Activated CD8-positive, alpha-beta memory T cell treated with anti-CD3 and anti-CD28 coated beads, Interleukin-2, amount 10 ng/mL, durations not matched to agents 7 days and 5 days (primary cell): ENCODE measurements at regions not wholly inside any gene's neighbourhood (a gene's known extent, or its start where the extent isn't known, plus 50 kb on each side); places are given as distances from the start of the nearest gene placed in this dataset.

Experiments used
- ATAC-seq: fragments of 150-1000 bp; cut with Tn5 transposase; one replicate; pipeline ENCODE4 v1.10.0; 2021; ENCODE audit warnings: moderate library complexity
- CTCF ChIA-PET: fragments of 350-600 bp; sonication (Branson Sonifier 250); formaldehyde crosslinking; loops from one replicate; lab custom pipeline; 2021; ENCODE audit warnings: antibody characterized with exemption; lab: Charles Lee
- DNase-seq: peaks from one replicate; pipeline ENCODE4 v3.0.0-alpha.2; 2020
- H3K27ac Mint-ChIP-seq: one replicate; pipeline ENCODE4 v1.8.0; 2021; ENCODE audit warnings: mild to moderate bottlenecking, mixed read lengths
- H3K27me3 Mint-ChIP-seq: one replicate; pipeline ENCODE4 v1.8.0; 2021; ENCODE audit warnings: mixed read lengths
- H3K36me3 Mint-ChIP-seq: one replicate; pipeline ENCODE4 v1.8.0; 2021; ENCODE audit warnings: mild to moderate bottlenecking, mixed read lengths
- H3K4me1 Mint-ChIP-seq: one replicate; pipeline ENCODE4 v1.8.0; 2021; ENCODE audit warnings: mixed read lengths
- H3K4me3 Mint-ChIP-seq: one replicate; pipeline ENCODE4 v1.8.0; 2021; ENCODE audit warnings: mild to moderate bottlenecking, moderate library complexity, mixed read lengths
- H3K9me3 Mint-ChIP-seq: one replicate; pipeline ENCODE4 v1.8.0; 2022; ENCODE audit warnings: low read depth, mixed read lengths

GRCh38 chr2:8447610-8448221 is 234.1 kb upstream of the ID2 start:
- Mint-ChIP-seq H3K27me3 (peaks cover 2% of the 10 kb centered on the region), H3K27ac (no peak overlapping the region), H3K36me3 (peaks cover 3% of the 10 kb centered on the region), H3K4me3 (no peak overlapping the region), H3K4me1 (peaks cover 15% of the 10 kb centered on the region), H3K9me3 (no peaks in the 10 kb centered on the region)
- ATAC-seq: no peak
- CTCF ChIA-PET: no interaction called here
- no peak for DNase-seq

DNA sequence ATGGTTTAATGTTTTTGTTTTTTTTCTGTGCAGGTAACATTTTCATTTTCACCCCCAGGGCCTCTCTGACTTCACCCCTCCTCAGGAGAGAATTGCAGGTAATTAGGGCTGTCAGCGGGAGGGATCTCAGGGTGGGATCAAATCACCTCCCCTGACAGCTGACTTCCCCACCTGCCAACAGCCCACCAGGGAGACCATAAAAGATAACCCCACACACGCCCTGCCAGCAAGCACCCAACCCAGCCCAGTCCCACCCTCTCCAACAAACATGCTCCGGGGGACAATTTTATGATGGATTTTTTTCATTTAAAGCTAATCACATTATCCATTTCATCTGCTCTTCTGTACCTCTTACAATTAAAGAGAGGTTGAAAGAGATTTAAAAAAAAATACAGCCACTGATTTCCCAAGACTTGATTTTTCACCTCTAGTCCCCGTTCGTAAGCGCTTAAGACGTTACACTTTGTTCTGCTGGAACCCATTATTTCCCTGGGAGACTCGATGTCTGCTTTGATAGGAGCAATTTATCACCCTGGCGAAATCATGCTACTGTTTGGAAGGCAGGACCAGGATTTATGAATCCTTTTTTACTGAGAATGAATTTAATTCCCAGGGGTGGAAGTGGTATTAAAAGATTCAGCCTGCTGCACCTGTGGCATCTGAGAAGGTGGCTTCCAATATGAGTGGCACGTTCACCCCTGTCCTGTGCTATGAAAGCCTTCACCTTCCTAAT is 232.9 kb upstream of the ID2 start:
- H3K4me1 Mint-ChIP-seq: peaks cover 12% of the 10 kb centered on the region
- DNase-seq (no peak), ATAC-seq (no peak)
- no peaks in the 10 kb centered on the region for H3K36me3 Mint-ChIP-seq
- no peak overlapping the region for H3K4me3 Mint-ChIP-seq
- CTCF ChIA-PET: no interaction called here
- H3K27ac Mint-ChIP-seq: no peak overlapping the region
- H3K27me3 Mint-ChIP-seq: peaks cover 2% of the 10 kb centered on the region
- H3K9me3 Mint-ChIP-seq: no peaks in the 10 kb centered on the region

DNA sequence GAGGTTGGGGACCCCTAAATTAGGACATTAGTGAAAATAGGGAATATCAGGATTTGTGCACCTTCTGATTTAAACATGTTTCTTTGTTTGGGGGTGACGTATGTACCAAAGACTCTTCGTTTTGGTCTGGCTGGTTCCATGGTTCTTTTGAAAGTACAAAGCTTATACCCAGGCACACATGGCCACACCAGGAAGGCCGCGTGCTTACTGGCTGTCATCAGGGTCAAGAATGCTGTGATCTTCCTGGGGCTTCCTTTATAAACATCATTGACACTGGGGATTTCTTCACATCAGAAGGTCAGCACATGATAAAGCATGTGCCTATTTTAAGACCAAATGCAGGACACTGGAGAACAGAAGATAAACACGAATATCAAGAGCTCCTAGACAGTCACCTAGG is 230.6 kb upstream of the ID2 start:
- Mint-ChIP-seq H3K9me3 (no peaks in the 10 kb centered on the region), H3K36me3 (peaks cover 4% of the 10 kb centered on the region), H3K27me3 (no peaks in the 10 kb centered on the region), H3K4me1 (peaks cover 29% of the 10 kb centered on the region), H3K4me3 (no peak overlapping the region), H3K27ac (no peak overlapping the region)
- DNase-seq: peak; percentile 12
- CTCF ChIA-PET: no interaction called here
- no peak for ATAC-seq

DNA sequence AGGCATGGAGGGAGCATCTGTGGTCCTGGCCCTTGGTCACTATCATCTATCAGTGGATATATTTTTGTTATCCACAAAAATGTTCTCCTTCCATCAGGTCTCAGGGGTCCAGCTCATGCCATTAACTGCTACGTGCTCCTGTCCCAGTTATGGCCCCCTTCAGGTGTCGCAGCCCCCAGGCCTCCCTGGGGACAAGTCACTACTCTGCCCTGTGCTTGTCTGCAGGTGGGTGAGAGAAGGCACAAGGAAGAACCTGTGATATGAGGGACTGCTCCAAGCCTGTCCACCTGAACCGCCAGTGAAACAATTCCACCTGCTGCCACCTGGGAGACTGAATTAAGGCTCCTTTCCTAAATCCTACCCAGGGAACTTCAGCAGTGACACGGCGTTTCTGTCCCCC is 229.6 kb upstream of the ID2 start:
- ATAC-seq (no peak), DNase-seq (peak; percentile 37)
- Mint-ChIP-seq H3K27ac (no peak overlapping the region), H3K36me3 (peaks cover 4% of the 10 kb centered on the region), H3K4me1 (peaks cover 33% of the 10 kb centered on the region), H3K9me3 (no peaks in the 10 kb centered on the region), H3K27me3 (no peaks in the 10 kb centered on the region), H3K4me3 (no peak overlapping the region)
- CTCF ChIA-PET: no interaction called here

- no peak for DNase-seq
- ATAC-seq: no peak
- no peak overlapping the region for H3K27ac Mint-ChIP-seq
- no peaks in the 10 kb centered on the region for H3K9me3 Mint-ChIP-seq
- no peak overlapping the region for H3K4me3 Mint-ChIP-seq
- H3K36me3 Mint-ChIP-seq: peaks cover 4% of the 10 kb centered on the region
- H3K27me3 Mint-ChIP-seq: no peaks in the 10 kb centered on the region
- peaks cover 36% of the 10 kb centered on the region for H3K4me1 Mint-ChIP-seq
- CTCF ChIA-PET: no interaction called here
These were observed 228.6 kb upstream of the ID2 start for GRCh38 chr2:8452979-8453903.

GRCh38 chr2:8453904-8454302 is 228.0 kb upstream of the ID2 start:
- H3K27ac Mint-ChIP-seq: no peak overlapping the region
- no peak for DNase-seq
- ATAC-seq: no peak
- H3K9me3 Mint-ChIP-seq: no peaks in the 10 kb centered on the region
- no peaks in the 10 kb centered on the region for H3K27me3 Mint-ChIP-seq
- H3K36me3 Mint-ChIP-seq: peaks cover 4% of the 10 kb centered on the region
- H3K4me3 Mint-ChIP-seq: no peak overlapping the region
- CTCF ChIA-PET: interaction anchor here (0.7 kb wide), 1 partner anchor 28 kb away, joined by 3 read pairs; no protein-coding TSS in a partner anchor
- H3K4me1 Mint-ChIP-seq: peaks cover 40% of the 10 kb centered on the region

GRCh38 chr2:8454797-8455196 is 227.1 kb upstream of the ID2 start:
- CTCF ChIA-PET: interaction anchor here (0.7 kb wide), 1 partner anchor 103 kb away, joined by 3 read pairs; no protein-coding TSS in a partner anchor
- ATAC-seq (no peak), DNase-seq (no peak)
- peak overlapping the region; percentile 41 for H3K27ac Mint-ChIP-seq
- peaks cover 4% of the 10 kb centered on the region for H3K36me3 Mint-ChIP-seq
- no peaks in the 10 kb centered on the region for H3K9me3 Mint-ChIP-seq
- H3K4me1 Mint-ChIP-seq: peaks cover 44% of the 10 kb centered on the region
- H3K27me3 Mint-ChIP-seq: no peaks in the 10 kb centered on the region
- H3K4me3 Mint-ChIP-seq: no peak overlapping the region

DNA sequence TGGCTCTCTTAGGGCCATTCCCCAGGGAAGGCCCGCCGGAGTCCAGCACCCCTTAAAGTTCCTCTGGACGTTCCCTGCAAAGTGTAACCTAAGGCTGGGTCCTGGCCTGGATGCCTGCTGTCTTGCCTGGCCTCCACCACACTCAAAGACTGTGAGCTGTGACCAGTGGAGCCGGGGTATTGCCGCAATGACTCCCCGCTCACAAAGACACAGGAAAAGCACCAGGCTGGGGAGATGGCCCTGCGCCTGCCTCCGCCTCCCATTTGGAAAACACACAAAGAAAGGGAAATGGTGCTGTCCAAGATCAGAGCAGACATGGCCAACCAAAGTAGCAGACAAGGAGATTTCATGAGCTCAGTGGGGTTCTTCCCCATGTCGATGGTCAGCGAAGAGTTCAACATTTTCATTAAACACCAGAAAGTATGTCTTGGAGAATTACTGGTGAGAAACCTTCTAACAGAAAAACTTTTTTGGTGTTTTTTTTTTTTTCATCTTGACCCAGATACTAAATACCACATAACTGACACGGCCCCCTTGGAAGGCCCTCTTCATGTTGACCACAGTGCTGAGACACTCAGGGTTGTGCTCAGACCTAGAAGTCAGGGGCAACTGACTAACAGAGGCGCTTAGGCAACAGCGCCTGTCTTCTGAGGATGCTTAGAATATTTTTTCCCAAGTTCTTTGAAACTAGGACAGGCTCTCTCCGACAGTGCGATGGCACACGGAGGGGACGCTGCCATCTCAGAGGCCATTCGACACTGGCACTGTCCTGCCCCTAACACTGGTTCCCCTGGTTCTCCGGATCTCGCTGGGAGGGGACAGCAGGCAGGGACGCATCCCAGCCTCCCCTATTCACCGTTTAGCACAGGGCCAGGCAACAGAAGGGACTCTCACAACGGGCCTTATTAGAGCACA is 226.4 kb upstream of the ID2 start:
- H3K27ac Mint-ChIP-seq: peak overlapping the region; percentile 95
- peaks cover 7% of the 10 kb centered on the region for H3K36me3 Mint-ChIP-seq
- peak overlapping the region; percentile 75 for H3K4me3 Mint-ChIP-seq
- H3K9me3 Mint-ChIP-seq: no peaks in the 10 kb centered on the region
- CTCF ChIA-PET: interaction anchor here (0.5 to 0.9 kb wide), 3 partner anchors 23 to 808 kb away, joined by 3 to 4 read pairs (median 3); no protein-coding TSS in a partner anchor
- no peaks in the 10 kb centered on the region for H3K27me3 Mint-ChIP-seq
- ATAC-seq: no peak
- DNase-seq: no peak
- H3K4me1 Mint-ChIP-seq: peaks cover 48% of the 10 kb centered on the region

DNA sequence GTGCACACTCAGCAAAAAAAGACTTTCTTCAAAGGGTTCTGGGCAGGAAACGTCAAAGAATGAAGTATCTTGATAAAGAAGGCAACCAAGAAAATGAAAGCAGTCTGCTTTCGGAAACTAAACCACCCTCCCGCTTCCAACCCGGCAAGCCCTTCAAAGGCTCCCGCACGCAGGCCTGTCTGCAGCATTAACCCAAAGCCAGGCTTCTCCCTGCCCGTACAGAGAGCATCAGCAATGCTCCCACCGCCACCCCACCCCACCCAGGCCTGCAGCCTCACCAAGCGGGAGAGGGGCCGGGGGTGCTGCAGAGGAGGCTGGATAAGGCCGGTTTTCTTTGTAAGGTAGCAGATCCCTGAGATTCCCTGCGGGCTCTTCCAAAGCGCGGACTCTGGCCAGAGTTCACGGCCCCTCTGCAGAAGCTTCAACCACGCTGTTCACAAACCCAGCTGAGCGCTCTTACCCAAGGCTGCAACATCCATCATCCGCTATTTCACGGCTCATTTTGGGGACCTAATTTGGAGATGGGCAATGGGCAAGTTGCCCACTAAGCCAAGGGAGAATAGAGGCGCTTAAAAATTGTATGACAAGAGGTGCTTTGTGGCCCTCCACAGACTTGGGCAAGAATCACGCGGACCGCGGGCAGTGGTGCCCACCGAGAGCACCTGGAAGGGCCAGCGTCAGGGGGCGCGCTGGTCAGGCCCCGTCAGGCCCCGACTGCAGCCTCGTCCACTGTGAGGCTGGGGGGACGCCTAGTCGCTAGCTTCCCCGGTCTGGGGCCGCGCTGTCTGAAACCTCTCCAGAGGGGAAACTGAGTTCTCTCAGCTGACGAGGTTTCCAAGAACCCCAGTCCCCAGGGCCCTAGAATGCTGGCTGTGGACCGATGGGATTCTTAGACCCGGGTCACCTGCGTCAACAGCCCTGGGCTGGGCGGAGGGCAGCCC is 225.4 kb upstream of the ID2 start:
- peaks cover 7% of the 10 kb centered on the region for H3K36me3 Mint-ChIP-seq
- DNase-seq (peak; percentile 76), ATAC-seq (peak; percentile 56)
- no peaks in the 10 kb centered on the region for H3K27me3 Mint-ChIP-seq
- peak overlapping the region; percentile 95 for H3K27ac Mint-ChIP-seq
- H3K9me3 Mint-ChIP-seq: no peaks in the 10 kb centered on the region
- CTCF ChIA-PET: interaction anchor here (0.5 to 0.9 kb wide), 2 partner anchors 22 to 809 kb away, joined by 3 to 4 read pairs; no protein-coding TSS in a partner anchor
- H3K4me1 Mint-ChIP-seq: peaks cover 53% of the 10 kb centered on the region
- peak overlapping the region; percentile 75 for H3K4me3 Mint-ChIP-seq

DNA sequence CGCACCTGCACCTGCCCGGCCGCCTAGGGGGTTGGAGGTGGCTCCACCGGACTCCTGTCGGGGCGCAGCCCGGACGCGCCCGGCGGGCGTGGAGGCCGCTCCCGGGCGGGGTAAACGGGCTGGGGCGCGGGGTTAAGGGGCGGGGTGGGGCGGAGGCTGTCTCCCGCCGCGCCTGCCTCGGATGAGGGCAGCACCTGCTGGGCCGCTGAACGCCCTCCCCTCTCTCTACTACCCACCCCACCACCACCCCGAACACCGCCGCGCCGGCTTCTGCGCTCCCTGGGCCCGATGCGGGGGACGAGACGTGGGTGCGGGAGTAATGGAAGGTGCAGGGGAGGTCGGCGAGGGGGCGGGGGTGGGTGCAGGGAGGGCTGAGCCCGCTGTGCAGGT is 224.8 kb upstream of the ID2 start:
- Mint-ChIP-seq H3K27ac (peak overlapping the region; percentile 80), H3K36me3 (peaks cover 7% of the 10 kb centered on the region), H3K9me3 (no peaks in the 10 kb centered on the region), H3K4me1 (peaks cover 57% of the 10 kb centered on the region), H3K4me3 (peak overlapping the region; percentile 75), H3K27me3 (no peaks in the 10 kb centered on the region)
- CTCF ChIA-PET: no interaction called here
- DNase-seq: peak; percentile 71
- ATAC-seq: peak; percentile 76

- peak; percentile 75 for DNase-seq
These were observed 224.0 kb upstream of the ID2 start for GRCh38 chr2:8457699-8458502.

More at GRCh38 chr2:8457699-8458502, 224.0 kb upstream of the ID2 start:
- peaks cover 8% of the 10 kb centered on the region for H3K36me3 Mint-ChIP-seq
- H3K9me3 Mint-ChIP-seq: no peaks in the 10 kb centered on the region
- CTCF ChIA-PET: interaction anchor here (1.1 kb wide), 1 partner anchor 16 kb away, joined by 3 read pairs; no protein-coding TSS in a partner anchor
- H3K4me3 Mint-ChIP-seq: peak overlapping the region; percentile 75
- H3K4me1 Mint-ChIP-seq: peaks cover 65% of the 10 kb centered on the region
- peak; percentile 48 for ATAC-seq
- H3K27ac Mint-ChIP-seq: peak overlapping the region; percentile 80
- no peaks in the 10 kb centered on the region for H3K27me3 Mint-ChIP-seq
